GM12878 (cell line): ENCODE measurements at regions not wholly inside any gene's neighbourhood (a gene's known extent, or its start where the extent isn't known, plus 50 kb on each side); places are given as distances from the start of the nearest gene placed in this dataset.
A peak's percentile ranks its signal among the peaks of the same experiment; 100 is the strongest.

Experiments
- ATAC-seq: fragments of 200-7000 bp; cut with Tn5 transposase; 3 replicates; pipeline ENCODE4 v1.9.1; 2020; ENCODE audit warnings: mild to moderate bottlenecking, moderate library complexity
- BruUV-seq: library from RNA; stranded (reverse); fragments of 400-500 nt; replicated peaks from 2 replicates; lab custom pipeline; 2021; lab: Mats Ljungman, UMichigan
- CTCF ChIA-PET: fragments of 300-600 bp; sonication (Branson Sonifier 250); formaldehyde crosslinking; extraction: SDS; loops from one replicate; lab custom pipeline; 2021; ENCODE audit warnings: inconsistent platforms; lab: Yijun Ruan, JAX
- POLR2A ChIA-PET: fragments of 350-600 bp; formaldehyde crosslinking; extraction: SDS; loops from one replicate; lab custom pipeline; 2021; ENCODE audit warnings: inconsistent platforms; lab: Charles Lee
- RAD21 ChIA-PET: fragments of 300-600 bp; sonication (Branson Sonifier 250); formaldehyde crosslinking; loops from one replicate; lab custom pipeline; 2023; ENCODE audit warnings: antibody characterized with exemption; ENCODE audit not compliant: unreplicated experiment; lab: Charles Lee
- SMC1A ChIA-PET: fragments of 300-600 bp; sonication (Branson Sonifier 250); formaldehyde crosslinking; loops from one replicate; lab custom pipeline; 2023; ENCODE audit not compliant: unreplicated experiment, uncharacterized antibody; lab: Charles Lee
- DNase-seq: peaks from one replicate; pipeline ENCODE4 v3.0.0-alpha.2; 2011; ENCODE audit warnings: low read depth, low spot score
- FAIRE-seq: peaks from 3 replicates; lab custom pipeline; 2011; peaks lifted over from hg19 to GRCh38; lab: Jason Lieb, UNC
- H2AFZ ChIP-seq: 2 replicates; pipeline ENCODE4 v1.6.0; 2011; ENCODE audit warnings: low read depth, low read length, control low read depth; ENCODE audit not compliant: control insufficient read depth
- H3K27ac ChIP-seq: 2 replicates; pipeline ENCODE4 v1.5.1; 2011; ENCODE audit warnings: control low read depth; ENCODE audit not compliant: control insufficient read depth, insufficient read depth
- H3K27me3 ChIP-seq, 2 experiments: replicated peaks in 1 of 2; 2 replicates each; pipeline versions ENCODE4 v1.6.0 to v1.6.1; 2011; ENCODE audit warnings: low read length in 1 of 2; ENCODE audit not compliant: control insufficient read depth in 2 of 2, insufficient read depth in 2 of 2
- H3K36me3 ChIP-seq, 2 experiments: 2 replicates each; pipeline ENCODE4 v1.5.1; 2011; ENCODE audit warnings: low read length in 1 of 2; ENCODE audit not compliant: control insufficient read depth in 2 of 2, insufficient read depth in 2 of 2
- H3K4me1 ChIP-seq: 2 replicates; pipeline ENCODE4 v1.6.1; 2011; ENCODE audit warnings: mild to moderate bottlenecking, low read length, moderate library complexity, mixed read lengths; ENCODE audit not compliant: control insufficient read depth, insufficient read depth
- H3K4me2 ChIP-seq: 2 replicates; pipeline ENCODE4 v1.6.0; 2011; ENCODE audit warnings: control low read depth; ENCODE audit not compliant: control insufficient read depth, insufficient read depth
- H3K4me3 ChIP-seq: fragments of 200-600 bp; sonication (generic); 2 replicates; pipeline ENCODE4 v1.5.1; 2016
- H3K79me2 ChIP-seq: 2 replicates; pipeline ENCODE4 v1.6.0; 2011; ENCODE audit warnings: low read length; ENCODE audit not compliant: control insufficient read depth, insufficient read depth
- H3K9ac ChIP-seq: 2 replicates; pipeline ENCODE4 v1.8.0; 2011; ENCODE audit warnings: low read length, control low read depth, mixed read lengths; ENCODE audit not compliant: control insufficient read depth, insufficient read depth
- H3K9me3 ChIP-seq: replicated peaks from 3 replicates; pipeline ENCODE4 v1.5.1; 2011; ENCODE audit warnings: mild to moderate bottlenecking, low read length; ENCODE audit not compliant: control insufficient read depth, insufficient read depth
- H4K20me1 ChIP-seq: 2 replicates; pipeline ENCODE4 v1.6.0; 2011; ENCODE audit not compliant: control insufficient read depth, insufficient read depth
- BHLHE40 ChIP-seq, 2 experiments: fragments of 450-650 bp in 1 of 2; IDR thresholded peaks; 2 replicates each; pipeline ENCODE4 v1.6.1; 2011 to 2017; ENCODE audit warnings: low read depth in 2 of 2, borderline replicate concordance in 1 of 2, improper control_type of control experiment in 1 of 2, low read length in 1 of 2, mild to moderate bottlenecking in 1 of 2
- CTCF ChIP-seq, 3 experiments: IDR thresholded peaks in 2 of 3; conservative IDR thresholded peaks in 1 of 3; 2 replicates each; pipeline ENCODE4 v1.5.1; 2011; ENCODE audit warnings: low read depth in 3 of 3, low read length in 3 of 3, mild to moderate bottlenecking in 3 of 3, control low read depth in 2 of 3, moderate library complexity in 2 of 3, inconsistent platforms in 1 of 3, mixed read lengths in 1 of 3; ENCODE audit not compliant: control insufficient read depth in 2 of 3, insufficient read depth in 1 of 3; ENCODE audit errors: extremely low read depth in 1 of 3
- EGR1 ChIP-seq, 2 experiments: IDR thresholded peaks; 1 replicate in 1 of 2; 2 replicates in 1 of 2; pipeline ENCODE4 v1.6.1; 2011 to 2012; ENCODE audit warnings: low read depth in 2 of 2, low read length in 2 of 2, borderline replicate concordance in 1 of 2, mild to moderate bottlenecking in 1 of 2, moderate library complexity in 1 of 2
- IRF4 ChIP-seq: IDR thresholded peaks from 2 replicates; pipeline ENCODE4 v1.6.1; 2011; ENCODE audit warnings: low read depth, low read length
- KLF5 ChIP-seq: fragments of 450-650 bp; IDR thresholded peaks from 2 replicates; pipeline ENCODE4 v1.6.1; 2014; ENCODE audit warnings: mild to moderate bottlenecking; ENCODE audit not compliant: partially characterized antibody
- NFIC ChIP-seq: IDR thresholded peaks from 2 replicates; pipeline ENCODE4 v1.6.1; 2012; ENCODE audit warnings: low read depth, mild to moderate bottlenecking, inconsistent platforms, low read length, moderate library complexity
- NFYB ChIP-seq: IDR thresholded peaks from 2 replicates; pipeline ENCODE4 v1.6.1; 2011; ENCODE audit warnings: low read depth, mild to moderate bottlenecking, low read length, improper control_type of control experiment, moderate library complexity; ENCODE audit not compliant: insufficient read depth
- PML ChIP-seq: IDR thresholded peaks from 2 replicates; pipeline ENCODE4 v1.6.1; 2012; ENCODE audit warnings: low read length, inconsistent platforms
- RAD21 ChIP-seq: IDR thresholded peaks from 2 replicates; pipeline ENCODE4 v1.6.1; 2011; ENCODE audit warnings: mild to moderate bottlenecking, low read depth, low read length, moderate library complexity; ENCODE audit not compliant: insufficient read depth
- RAD51 ChIP-seq: fragments of 450-650 bp; IDR thresholded peaks from 2 replicates; pipeline ENCODE4 v1.6.1; 2016; ENCODE audit warnings: moderate library complexity, mild to moderate bottlenecking, inconsistent platforms
- RCOR1 ChIP-seq: conservative IDR thresholded peaks from 2 replicates; pipeline ENCODE4 v1.6.1; 2012; ENCODE audit warnings: low read depth, low read length, improper control_type of control experiment
- SMARCA5 ChIP-seq: fragments of 450-650 bp; IDR thresholded peaks from 2 replicates; pipeline ENCODE4 v1.6.1; 2017; ENCODE audit warnings: mild to moderate bottlenecking
- SMC3 ChIP-seq: IDR thresholded peaks from 2 replicates; pipeline ENCODE4 v1.6.1; 2011; ENCODE audit warnings: low read length, improper control_type of control experiment, borderline replicate concordance
- STAT1 ChIP-seq: fragments of 450-650 bp; conservative IDR thresholded peaks from 2 replicates; pipeline ENCODE4 v1.6.1; 2014; ENCODE audit warnings: antibody characterized with exemption, mild to moderate bottlenecking
- SUPT20H ChIP-seq: IDR thresholded peaks from 2 replicates; pipeline ENCODE4 v1.6.1; 2011; ENCODE audit warnings: low read depth, mild to moderate bottlenecking, low read length, moderate library complexity, borderline replicate concordance; ENCODE audit not compliant: control insufficient read depth
- TBL1XR1 ChIP-seq: IDR thresholded peaks from 2 replicates; pipeline ENCODE4 v1.6.1; 2012; ENCODE audit warnings: low read depth, low read length, improper control_type of control experiment
- WGBS: methylation state at CpG from one replicate; pipeline ENCODE4 v1.1.6; 2016; ENCODE audit warnings: low lambda C conversion rate; ENCODE audit not compliant: insufficient replicate concordance, insufficient coverage; ENCODE audit errors: missing lambda C conversion rate; 5-methylcytosine and 5-hydroxymethylcytosine counted together
- in situ Hi-C: fragments of 300-500 bp; cut with MboI; formaldehyde crosslinking; loops from 9 replicates; pipeline ENCODE4 v1.14.3; 2018; ENCODE audit warnings: mixed read lengths
- intact Hi-C: fragments of 100-400 bp; cut with micrococcal nuclease; formaldehyde crosslinking; loops from one replicate; pipeline ENCODE4 v1.14.2; 2022; ENCODE audit not compliant: unreplicated experiment

GRCh38 chr4:85142451-85142850, 176.0 kb upstream of the WDFY3 start:
- Histone ChIP-seq H3K79me2 (no peaks in the 10 kb centered on the region), H3K4me1 (no peaks in the 10 kb centered on the region)
- TF ChIP-seq PML: no peak
- TF ChIP-seq, all 136 proteins: peak for 0
- Histone ChIP-seq H3K27ac (no peak overlapping the region), H3K4me2 (no peak overlapping the region), H3K36me3 (no peaks in the 10 kb centered on the region), H4K20me1 (no peaks in the 10 kb centered on the region), H3K9me3 (no peaks in the 10 kb centered on the region), H2AFZ (no peak overlapping the region), H3K9ac (no peak overlapping the region), H3K27me3 (no peaks in the 10 kb centered on the region), H3K4me3 (no peak overlapping the region)
- ChIA-PET RAD21 (no interaction called here), SMC1A (no interaction called here), CTCF (no interaction called here), POLR2A (no interaction called here)
- peak; percentile 51 for ATAC-seq
- no peak for FAIRE-seq
- DNase-seq: no peak
- intact Hi-C loops (no loop called here), in situ Hi-C loops (no loop called here)
- no TSS peak for BruUV-seq
- 0% methylated on average over 2 of the region's 2 CpGs for WGBS

- Histone ChIP-seq H3K4me2 (no peak overlapping the region), H3K9me3 (no peaks in the 10 kb centered on the region), H3K9ac (no peak overlapping the region), H3K79me2 (no peaks in the 10 kb centered on the region), H3K4me3 (no peak overlapping the region), H4K20me1 (no peaks in the 10 kb centered on the region), H3K27me3 (no peaks in the 10 kb centered on the region), H3K36me3 (no peaks in the 10 kb centered on the region), H2AFZ (no peak overlapping the region), H3K27ac (no peak overlapping the region), H3K4me1 (no peaks in the 10 kb centered on the region)
- DNase-seq (peak; percentile 11), FAIRE-seq (no peak), ATAC-seq (peak; percentile 93)
- 3% methylated on average over 9 of the region's 9 CpGs for WGBS
- ChIA-PET CTCF (interaction anchor here (0.6 to 4.0 kb wide), 13 partner anchors 21 to 1837 kb away, joined by 3 to 35 read pairs (median 3); no protein-coding TSS in a partner anchor), RAD21 (interaction anchor here (1.5 to 2.6 kb wide), 2 partner anchors 221 to 600 kb away, joined by 3 to 16 read pairs; no protein-coding TSS in a partner anchor), SMC1A (interaction anchor here (0.7 to 1.8 kb wide), 10 partner anchors 123 to 1147 kb away, joined by 3 to 12 read pairs (median 4); no protein-coding TSS in a partner anchor), POLR2A (no interaction called here)
- intact Hi-C loops (loop anchor here (1.0 to 5.0 kb wide), 6 partner anchors 90 to 895 kb away; no protein-coding TSS in a partner anchor), in situ Hi-C loops (loop anchor here (5.0 kb wide), 2 partner anchors 225 to 600 kb away; no protein-coding TSS in a partner anchor)
- no TSS peak for BruUV-seq
- no peak for TF ChIP-seq EGR1 (IDR thresholded peaks at IDR 0.05; ENCODE audit: borderline replicate concordance in 1 of 2, low read depth in 2 of 2, low read length in 2 of 2)
- no peak for TF ChIP-seq KLF5
- TF ChIP-seq SMARCA5: no peak
- peak; percentile 51 to 67 (median 53); a peak in 5 of 6 replicates for TF ChIP-seq CTCF (IDR thresholded peaks at IDR 0.05 in 2 of 3, conservative IDR thresholded peaks at IDR 0.05 in 1 of 3; ENCODE audit: control insufficient read depth in 2 of 3, extremely low read depth in 1 of 3, insufficient read depth in 1 of 3, low read depth in 3 of 3, low read length in 3 of 3)
- no peak for TF ChIP-seq STAT1
- TF ChIP-seq NFIC: no peak
- 0 out of 2 replicates have a peak, but pooled peaks have one; percentile 27 for TF ChIP-seq TBL1XR1
- no peak for TF ChIP-seq RCOR1
- no peak for TF ChIP-seq RAD51
- no peak for TF ChIP-seq NFYB
- peak; percentile 67; the same call in 1 of the 2 replicates for TF ChIP-seq SMC3
- TF ChIP-seq IRF4: no peak
- TF ChIP-seq RAD21: peak; percentile 63
- no peak for TF ChIP-seq SUPT20H
- peak; percentile 78 to 82 for TF ChIP-seq BHLHE40 (IDR thresholded peaks at IDR 0.05; ENCODE audit: borderline replicate concordance in 1 of 2, low read depth in 2 of 2, low read length in 1 of 2)
These were observed 181.1 kb upstream of the WDFY3 start for GRCh38 chr4:85147481-85148076.
